HG02678 (cell line): ENCODE measurements at regions not wholly inside any gene's neighbourhood (a gene's known extent, or its start where the extent isn't known, plus 50 kb on each side); places are given as distances from the start of the nearest gene placed in this dataset.
"Not testable (repeated sequence)": the region's sequence is repeated elsewhere in the genome, so short reads cannot be mapped to it uniquely, and the experiment has no call there.

Experiments
- ATAC-seq: cut with Tn5 transposase; IDR thresholded peaks from one replicate; pipeline ENCODE4 v1.9.1; 2021; ENCODE audit warnings: mild to moderate bottlenecking, moderate library complexity; ENCODE audit not compliant: unreplicated experiment

GRCh38 chr21:14009238-14009981 is 201.3 kb downstream of the LIPI start:
- not testable (repeated sequence) for ATAC-seq

GRCh38 chr21:14008436-14008835 is 202.3 kb downstream of the LIPI start:
- not testable (repeated sequence) for ATAC-seq

- ATAC-seq = not testable (repeated sequence)
Measured at GRCh38 chr21:14008006-14008405, 202.7 kb downstream of the LIPI start.

- ATAC-seq = not testable (repeated sequence)
Measured at GRCh38 chr21:14006144-14006543, 204.6 kb downstream of the LIPI start.

- not testable (repeated sequence) for ATAC-seq
Measured at GRCh38 chr21:13986996-13987958, 223.5 kb downstream of the LIPI start.

- ATAC-seq = not testable (repeated sequence)
Measured at GRCh38 chr21:13985865-13986863, 224.6 kb downstream of the LIPI start.

- ATAC-seq = not testable (repeated sequence)
Measured at GRCh38 chr21:13985137-13985864, 225.5 kb downstream of the LIPI start.

- not testable (repeated sequence) for ATAC-seq
Measured at GRCh38 chr21:13984728-13985127, 226.0 kb downstream of the LIPI start.

- not testable (repeated sequence) for ATAC-seq
Measured at GRCh38 chr21:13981176-13982087, 229.3 kb downstream of the LIPI start.

GRCh38 chr21:13980115-13980662 is 230.6 kb downstream of the LIPI start:
- ATAC-seq = peak; percentile 92

GRCh38 chr21:13979608-13980007 is 231.1 kb downstream of the LIPI start:
- peak; percentile 5 for ATAC-seq

GRCh38 chr21:13974582-13974981 is 236.2 kb downstream of the LIPI start:
- not testable (repeated sequence) for ATAC-seq

GRCh38 chr21:13969853-13970252 is 240.9 kb downstream of the LIPI start:
- ATAC-seq = not testable (repeated sequence)

GRCh38 chr21:13969002-13969401 is 241.8 kb downstream of the LIPI start:
- not testable (repeated sequence) for ATAC-seq

GRCh38 chr21:13963259-13963658 is 247.5 kb downstream of the LIPI start:
- ATAC-seq = not testable (repeated sequence)

GRCh38 chr21:13937236-13937635 is 273.5 kb downstream of the LIPI start:
- ATAC-seq = no peak

- ATAC-seq = not testable (repeated sequence)
Measured at GRCh38 chr21:13936033-13936937, 274.5 kb downstream of the LIPI start.
